ENCODE measurements at regions not wholly inside any gene's neighbourhood (a gene's known extent, or its start where the extent isn't known, plus 50 kb on each side); places are given as distances from the start of the nearest gene placed in this dataset.

GRCh38 chr1:22262583-22262982 is 119.7 kb upstream of the WNT4 start:
- no peak overlapping the region for H3K27ac ChIP-seq (ENCODE audit: low read depth, low read length)
- no peak overlapping the region for H3K4me3 ChIP-seq (ENCODE audit: low read length)
- H3F3A ChIP-seq (ENCODE audit: control insufficient read depth, insufficient read depth) = no peaks in the 10 kb centered on the region
- H3K9me3 ChIP-seq (ENCODE audit: control insufficient read depth, insufficient read depth, low read length) = no peaks in the 10 kb centered on the region; the same call in 1 of the 2 replicates
- no peaks in the 10 kb centered on the region for H4K20me1 ChIP-seq (ENCODE audit: control insufficient read depth, insufficient read depth, low read depth, low read length)
- no peaks in the 10 kb centered on the region for H3K36me3 ChIP-seq (ENCODE audit: control insufficient read depth, low read length)
- no peaks in the 10 kb centered on the region for H3K4me1 ChIP-seq (ENCODE audit: control insufficient read depth, low read length)
- H3K9me2 ChIP-seq (replicated peaks; ENCODE audit: control insufficient read depth, low read length) = no peaks in the 10 kb centered on the region
- no peak overlapping the region for H3K4me2 ChIP-seq (ENCODE audit: low read length)
- H3K27me3 ChIP-seq (ENCODE audit: control insufficient read depth, low read length) = no peaks in the 10 kb centered on the region
- no peaks in the 10 kb centered on the region for H3K79me2 ChIP-seq (ENCODE audit: control insufficient read depth, low read length)
- no peak for TF ChIP-seq CTCF (IDR thresholded peaks at IDR 0.05; ENCODE audit: low read depth, low read length, poor library complexity, severe bottlenecking)
- TF ChIP-seq EZH2phosphoT487 (IDR thresholded peaks at IDR 0.05; ENCODE audit: borderline replicate concordance, low read length) = no peak

DNA sequence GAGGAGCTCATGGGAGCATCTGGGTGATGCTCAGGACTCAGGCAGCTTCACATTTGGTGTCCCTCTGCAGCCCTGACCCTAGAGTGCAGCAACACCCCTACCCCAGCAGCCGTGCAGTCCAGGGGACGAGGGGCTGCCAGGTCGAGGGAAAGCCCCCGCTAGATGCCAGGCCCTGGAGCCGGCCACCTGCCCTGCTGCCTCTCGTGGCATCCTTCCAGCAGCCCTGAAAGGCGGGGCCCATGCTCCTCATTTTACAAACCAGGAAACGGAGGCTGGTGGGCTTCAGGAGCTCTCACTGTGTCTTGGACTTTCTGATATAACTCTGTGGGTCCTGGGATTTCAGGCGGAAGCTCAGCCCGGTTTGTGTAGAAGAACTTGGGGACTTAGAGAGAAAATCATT is 120.5 kb upstream of the WNT4 start:
- no peak overlapping the region for H3K4me2 ChIP-seq (ENCODE audit: low read length)
- no peak overlapping the region for H3K4me3 ChIP-seq (ENCODE audit: low read length)
- H3K9me3 ChIP-seq (ENCODE audit: control insufficient read depth, insufficient read depth, low read length) = no peaks in the 10 kb centered on the region; the same call in 1 of the 2 replicates
- no peaks in the 10 kb centered on the region for H3F3A ChIP-seq (ENCODE audit: control insufficient read depth, insufficient read depth)
- no peak for TF ChIP-seq EZH2phosphoT487 (IDR thresholded peaks at IDR 0.05; ENCODE audit: borderline replicate concordance, low read length)
- TF ChIP-seq CTCF (IDR thresholded peaks at IDR 0.05; ENCODE audit: low read depth, low read length, poor library complexity, severe bottlenecking) = no peak
- H3K27me3 ChIP-seq (ENCODE audit: control insufficient read depth, low read length) = no peaks in the 10 kb centered on the region
- H3K4me1 ChIP-seq (ENCODE audit: control insufficient read depth, low read length) = no peaks in the 10 kb centered on the region
- H3K79me2 ChIP-seq (ENCODE audit: control insufficient read depth, low read length) = no peaks in the 10 kb centered on the region
- no peaks in the 10 kb centered on the region for H4K20me1 ChIP-seq (ENCODE audit: control insufficient read depth, insufficient read depth, low read depth, low read length)
- no peaks in the 10 kb centered on the region for H3K9me2 ChIP-seq (replicated peaks; ENCODE audit: control insufficient read depth, low read length)
- no peaks in the 10 kb centered on the region for H3K36me3 ChIP-seq (ENCODE audit: control insufficient read depth, low read length)
- H3K27ac ChIP-seq (ENCODE audit: low read depth, low read length) = no peak overlapping the region

GRCh38 chr1:22264464-22265341 is 121.8 kb upstream of the WNT4 start:
- no peaks in the 10 kb centered on the region for H3K79me2 ChIP-seq (ENCODE audit: control insufficient read depth, low read length)
- H3K27me3 ChIP-seq (ENCODE audit: control insufficient read depth, low read length) = no peaks in the 10 kb centered on the region
- H3K4me1 ChIP-seq (ENCODE audit: control insufficient read depth, low read length) = no peaks in the 10 kb centered on the region
- H3F3A ChIP-seq (ENCODE audit: control insufficient read depth, insufficient read depth) = no peaks in the 10 kb centered on the region
- H3K9me2 ChIP-seq (replicated peaks; ENCODE audit: control insufficient read depth, low read length) = no peaks in the 10 kb centered on the region
- H3K27ac ChIP-seq (ENCODE audit: low read depth, low read length) = no peak overlapping the region
- no peaks in the 10 kb centered on the region for H3K36me3 ChIP-seq (ENCODE audit: control insufficient read depth, low read length)
- H3K4me2 ChIP-seq (ENCODE audit: low read length) = no peak overlapping the region
- no peak overlapping the region for H3K4me3 ChIP-seq (ENCODE audit: low read length)
- H4K20me1 ChIP-seq (ENCODE audit: control insufficient read depth, insufficient read depth, low read depth, low read length) = no peaks in the 10 kb centered on the region
- H3K9me3 ChIP-seq (ENCODE audit: control insufficient read depth, insufficient read depth, low read length) = no peaks in the 10 kb centered on the region; the same call in 1 of the 2 replicates
- no peak for TF ChIP-seq EZH2phosphoT487 (IDR thresholded peaks at IDR 0.05; ENCODE audit: borderline replicate concordance, low read length)

- no peak overlapping the region for H3K4me2 ChIP-seq (ENCODE audit: low read length)
- H3K4me3 ChIP-seq (ENCODE audit: low read length) = no peak overlapping the region
- no peaks in the 10 kb centered on the region for H3K9me3 ChIP-seq (ENCODE audit: control insufficient read depth, insufficient read depth, low read length)
- H3K9me2 ChIP-seq (replicated peaks; ENCODE audit: control insufficient read depth, low read length) = no peaks in the 10 kb centered on the region
- H4K20me1 ChIP-seq (ENCODE audit: control insufficient read depth, insufficient read depth, low read depth, low read length) = no peaks in the 10 kb centered on the region
- H3F3A ChIP-seq (ENCODE audit: control insufficient read depth, insufficient read depth) = no peaks in the 10 kb centered on the region
- TF ChIP-seq EZH2phosphoT487 (IDR thresholded peaks at IDR 0.05; ENCODE audit: borderline replicate concordance, low read length) = no peak
- TF ChIP-seq CTCF (IDR thresholded peaks at IDR 0.05; ENCODE audit: low read depth, low read length, poor library complexity, severe bottlenecking) = no peak
- H3K27ac ChIP-seq (ENCODE audit: low read depth, low read length) = no peak overlapping the region
- no peaks in the 10 kb centered on the region for H3K4me1 ChIP-seq (ENCODE audit: control insufficient read depth, low read length)
- H3K27me3 ChIP-seq (ENCODE audit: control insufficient read depth, low read length) = no peaks in the 10 kb centered on the region
- H3K79me2 ChIP-seq (ENCODE audit: control insufficient read depth, low read length) = no peaks in the 10 kb centered on the region
- H3K36me3 ChIP-seq (ENCODE audit: control insufficient read depth, low read length) = no peaks in the 10 kb centered on the region
Measured at GRCh38 chr1:22266141-22266540, 123.2 kb upstream of the WNT4 start.
